ENCODE measurements at regions not wholly inside any gene's neighbourhood (a gene's known extent, or its start where the extent isn't known, plus 50 kb on each side); places are given as distances from the start of the nearest gene placed in this dataset.

- Histone ChIP-seq H3K4me1 (no peaks in the 10 kb centered on the region), H3K27ac (no peak overlapping the region), H3K9me3 (no peaks in the 10 kb centered on the region), H3K36me3 (no peaks in the 10 kb centered on the region), H3K4me3 (no peak overlapping the region), H3K27me3 (no peaks in the 10 kb centered on the region)
- TF ChIP-seq POLR2A (IDR thresholded peaks at IDR 0.05), result no peak
- TF ChIP-seq, protein P1, sequence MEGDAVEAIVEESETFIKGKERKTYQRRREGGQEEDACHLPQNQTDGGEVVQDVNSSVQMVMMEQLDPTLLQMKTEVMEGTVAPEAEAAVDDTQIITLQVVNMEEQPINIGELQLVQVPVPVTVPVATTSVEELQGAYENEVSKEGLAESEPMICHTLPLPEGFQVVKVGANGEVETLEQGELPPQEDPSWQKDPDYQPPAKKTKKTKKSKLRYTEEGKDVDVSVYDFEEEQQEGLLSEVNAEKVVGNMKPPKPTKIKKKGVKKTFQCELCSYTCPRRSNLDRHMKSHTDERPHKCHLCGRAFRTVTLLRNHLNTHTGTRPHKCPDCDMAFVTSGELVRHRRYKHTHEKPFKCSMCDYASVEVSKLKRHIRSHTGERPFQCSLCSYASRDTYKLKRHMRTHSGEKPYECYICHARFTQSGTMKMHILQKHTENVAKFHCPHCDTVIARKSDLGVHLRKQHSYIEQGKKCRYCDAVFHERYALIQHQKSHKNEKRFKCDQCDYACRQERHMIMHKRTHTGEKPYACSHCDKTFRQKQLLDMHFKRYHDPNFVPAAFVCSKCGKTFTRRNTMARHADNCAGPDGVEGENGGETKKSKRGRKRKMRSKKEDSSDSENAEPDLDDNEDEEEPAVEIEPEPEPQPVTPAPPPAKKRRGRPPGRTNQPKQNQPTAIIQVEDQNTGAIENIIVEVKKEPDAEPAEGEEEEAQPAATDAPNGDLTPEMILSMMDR (IDR thresholded peaks at IDR 0.05), result no peak
- no peak for DNase-seq
These were observed 380.9 kb upstream of the ADARB2 start for GRCh38 chr10:2118201-2118600.

GRCh38 chr10:2117641-2118040 is 380.3 kb upstream of the ADARB2 start:
- Histone ChIP-seq H3K36me3 (no peaks in the 10 kb centered on the region), H3K9me3 (no peaks in the 10 kb centered on the region), H3K4me1 (no peaks in the 10 kb centered on the region), H3K27me3 (no peaks in the 10 kb centered on the region), H3K4me3 (no peak overlapping the region), H3K27ac (no peak overlapping the region)
- DNase-seq, result no peak
- TF ChIP-seq, protein P1 (IDR thresholded peaks at IDR 0.05), result no peak
- no peak for TF ChIP-seq POLR2A (IDR thresholded peaks at IDR 0.05)

DNA sequence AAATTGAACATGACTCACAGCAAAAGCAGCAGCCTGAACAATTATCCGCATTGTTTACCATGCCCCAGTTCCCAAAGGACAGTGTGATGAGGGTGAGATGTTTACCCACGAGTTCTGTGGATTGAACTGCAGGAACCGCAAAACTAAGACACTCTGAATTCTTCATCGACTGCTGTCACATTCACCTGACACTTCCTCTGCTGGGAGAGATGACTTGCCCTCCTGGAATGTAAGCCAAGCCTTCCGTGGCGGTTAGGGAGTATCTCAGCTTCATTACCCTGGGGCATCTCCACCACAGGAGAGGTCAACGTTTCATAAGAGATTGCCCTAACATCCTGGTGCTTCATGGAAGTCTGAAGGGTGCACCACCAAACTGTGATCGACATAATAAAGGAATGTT is 374.6 kb upstream of the ADARB2 start:
- Histone ChIP-seq H3K36me3 (no peaks in the 10 kb centered on the region), H3K4me3 (no peak overlapping the region), H3K4me1 (no peaks in the 10 kb centered on the region), H3K27me3 (no peaks in the 10 kb centered on the region), H3K27ac (no peak overlapping the region), H3K9me3 (no peaks in the 10 kb centered on the region)
- no peak for DNase-seq
- no peak for TF ChIP-seq POLR2A (IDR thresholded peaks at IDR 0.05)
- TF ChIP-seq, protein P1 (IDR thresholded peaks at IDR 0.05), result no peak

GRCh38 chr10:2108496-2108895 is 371.2 kb upstream of the ADARB2 start:
- H3K4me1 ChIP-seq, result no peaks in the 10 kb centered on the region

GRCh38 chr10:2106641-2107040 is 369.3 kb upstream of the ADARB2 start:
- TF ChIP-seq, protein P1 (IDR thresholded peaks at IDR 0.05), result no peak
- TF ChIP-seq POLR2A (IDR thresholded peaks at IDR 0.05), result no peak
- Histone ChIP-seq H3K4me1 (no peaks in the 10 kb centered on the region), H3K4me3 (no peak overlapping the region)

More at GRCh38 chr10:2108496-2108895, 371.2 kb upstream of the ADARB2 start:
- no peak for DNase-seq
- H3K36me3 ChIP-seq, result no peaks in the 10 kb centered on the region
- TF ChIP-seq, protein P1 (IDR thresholded peaks at IDR 0.05), result no peak
- TF ChIP-seq POLR2A (IDR thresholded peaks at IDR 0.05), result no peak
- H3K27ac ChIP-seq, result no peak overlapping the region
- H3K9me3 ChIP-seq, result no peaks in the 10 kb centered on the region
- H3K4me3 ChIP-seq, result no peak overlapping the region
- H3K27me3 ChIP-seq, result no peaks in the 10 kb centered on the region

DNA sequence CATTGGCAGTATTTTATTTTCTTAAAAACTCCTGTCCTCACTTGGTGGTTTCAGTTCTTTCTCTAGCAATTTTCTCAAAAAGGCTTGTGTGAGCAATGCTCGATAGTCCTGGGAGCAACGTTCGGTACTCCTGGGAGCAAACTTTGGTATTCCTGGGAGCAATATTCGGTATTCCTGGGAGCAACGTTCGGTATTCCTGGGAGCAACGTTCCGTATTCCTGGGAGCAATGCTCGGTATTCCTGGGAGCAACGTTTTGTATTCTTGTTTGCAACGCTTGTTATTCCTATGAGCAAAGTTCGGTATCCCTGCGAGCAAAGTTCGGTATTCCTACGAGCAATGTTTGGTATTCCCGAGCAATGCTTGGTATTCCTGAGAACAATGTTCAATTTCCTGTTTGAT is 362.0 kb upstream of the ADARB2 start:
- no peak for DNase-seq
- Histone ChIP-seq H3K9me3 (peaks cover 0 to 4% (median 0%) of the 10 kb centered on the region in 4 donors), H3K27ac (no peak overlapping the region), H3K4me1 (no peaks in the 10 kb centered on the region), H3K4me3 (no peak overlapping the region), H3K36me3 (no peaks in the 10 kb centered on the region), H3K27me3 (no peaks in the 10 kb centered on the region)
- TF ChIP-seq POLR2A (IDR thresholded peaks at IDR 0.05), result no peak
- TF ChIP-seq, protein P1 (IDR thresholded peaks at IDR 0.05), result no peak

More at GRCh38 chr10:2106641-2107040, 369.3 kb upstream of the ADARB2 start:
- Histone ChIP-seq H3K9me3 (no peaks in the 10 kb centered on the region), H3K36me3 (no peaks in the 10 kb centered on the region), H3K27me3 (no peaks in the 10 kb centered on the region), H3K27ac (no peak overlapping the region)
- no peak for DNase-seq
